GM18861 (cell line): ENCODE measurements at regions not wholly inside any gene's neighbourhood (a gene's known extent, or its start where the extent isn't known, plus 50 kb on each side); places are given as distances from the start of the nearest gene placed in this dataset.
"Not testable (repeated sequence)": the region's sequence is repeated elsewhere in the genome, so short reads cannot be mapped to it uniquely, and the experiment has no call there.

ENCODE experiments used
- ATAC-seq: cut with Tn5 transposase; IDR thresholded peaks from one replicate; pipeline ENCODE4 v1.9.1; 2021; ENCODE audit not compliant: unreplicated experiment

GRCh38 chr9:106038266-106039001, 344.1 kb downstream of the TMEM38B start:
- ATAC-seq = no peak

- ATAC-seq = no peak
Observed at GRCh38 chr9:106039151-106039935, 345.0 kb downstream of the TMEM38B start.

- not testable (repeated sequence) for ATAC-seq
Observed at GRCh38 chr9:106041920-106042319, 347.6 kb downstream of the TMEM38B start.

- ATAC-seq = no peak
Observed at GRCh38 chr9:106051545-106051944, 357.2 kb downstream of the TMEM38B start.

- ATAC-seq = no peak
Observed at GRCh38 chr9:106052166-106052565, 357.8 kb downstream of the TMEM38B start.

GRCh38 chr9:106052735-106053134, 358.4 kb downstream of the TMEM38B start:
- no peak for ATAC-seq

- ATAC-seq = no peak
Observed at GRCh38 chr9:106056328-106056727, 362.0 kb downstream of the TMEM38B start.

GRCh38 chr9:106058460-106058859, 364.1 kb downstream of the TMEM38B start:
- no peak for ATAC-seq

GRCh38 chr9:106059886-106060285, 365.5 kb downstream of the TMEM38B start:
- ATAC-seq = no peak

GRCh38 chr9:106060885-106061284, 366.5 kb downstream of the TMEM38B start:
- ATAC-seq = no peak

- ATAC-seq = no peak
Observed at GRCh38 chr9:106062250-106062649, 367.9 kb downstream of the TMEM38B start.

- ATAC-seq = no peak
Observed at GRCh38 chr9:106065136-106065535, 370.8 kb downstream of the TMEM38B start.

- no peak for ATAC-seq
Observed at GRCh38 chr9:106065579-106066214, 371.4 kb downstream of the TMEM38B start.

GRCh38 chr9:106066940-106067524, 372.7 kb downstream of the TMEM38B start:
- ATAC-seq = no peak

- ATAC-seq = no peak
Observed at GRCh38 chr9:106069241-106069640, 374.9 kb downstream of the TMEM38B start.

GRCh38 chr9:106072421-106072820, 378.1 kb downstream of the TMEM38B start:
- no peak for ATAC-seq

GRCh38 chr9:106074006-106074405, 379.7 kb downstream of the TMEM38B start:
- no peak for ATAC-seq

- ATAC-seq = no peak
Observed at GRCh38 chr9:106075236-106075959, 381.1 kb downstream of the TMEM38B start.

GRCh38 chr9:106075960-106076327, 381.6 kb downstream of the TMEM38B start:
- ATAC-seq = no peak

- ATAC-seq = no peak
Observed at GRCh38 chr9:106076711-106077110, 382.4 kb downstream of the TMEM38B start.

GRCh38 chr9:106077731-106078130, 383.4 kb downstream of the TMEM38B start:
- no peak for ATAC-seq
